GM04503 (cell line): ENCODE measurements at regions not wholly inside any gene's neighbourhood (a gene's known extent, or its start where the extent isn't known, plus 50 kb on each side); places are given as distances from the start of the nearest gene placed in this dataset.

Experiments
- DNase-seq: peaks from one replicate; pipeline ENCODE4 v3.0.0-alpha.2; 2012; ENCODE audit warnings: low read depth

DNA sequence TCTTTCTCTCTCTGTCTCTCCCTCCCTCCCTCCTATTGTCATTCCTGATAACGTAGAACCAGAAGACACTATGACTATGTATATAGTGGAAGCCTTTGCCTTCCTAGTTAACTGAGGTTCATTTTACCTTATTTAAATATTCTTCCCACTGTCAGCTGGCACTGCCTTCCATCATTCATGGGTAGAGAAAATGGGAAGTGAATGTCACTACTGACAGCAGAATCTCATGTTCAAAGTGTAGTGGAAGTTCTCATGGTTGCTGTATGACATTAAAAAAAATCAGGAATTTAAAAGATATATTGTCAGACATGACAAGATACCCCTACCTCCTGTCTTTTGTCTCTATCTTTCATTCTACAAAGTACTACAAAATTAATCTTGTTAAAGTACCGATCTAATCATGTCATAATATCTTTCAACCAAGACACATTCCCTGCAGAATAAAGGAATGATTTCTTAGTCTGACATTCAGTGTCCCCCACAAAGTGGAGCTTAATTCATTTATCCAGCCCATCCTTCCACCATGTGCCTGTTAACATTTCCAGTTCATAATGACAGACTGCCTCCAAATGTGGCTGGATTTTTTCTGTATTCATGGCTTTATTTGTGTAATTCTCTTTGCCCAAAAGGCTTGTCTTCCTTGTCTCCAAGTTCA lies 250.1 kb upstream of the CDH20 start:
- no peak for DNase-seq

DNA sequence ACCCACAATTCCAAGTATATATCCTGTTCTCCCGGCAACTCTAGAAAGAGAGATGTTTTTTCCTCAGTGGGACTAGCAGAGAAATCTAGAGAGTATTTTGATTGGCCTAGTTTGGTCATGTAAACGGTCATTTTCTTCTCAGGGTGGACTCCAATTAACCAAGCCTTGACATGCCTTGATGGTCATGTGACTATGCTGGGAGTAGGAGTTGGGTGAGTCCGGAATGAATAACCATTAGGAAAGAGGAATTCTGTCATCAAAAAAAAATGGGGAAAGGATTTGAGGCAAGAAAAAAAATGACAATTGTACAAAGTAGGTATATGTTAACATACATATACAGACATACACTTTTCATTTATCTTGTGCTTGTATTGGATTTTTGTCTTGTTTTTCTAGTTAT lies 248.2 kb upstream of the CDH20 start:
- DNase-seq: no peak

DNA sequence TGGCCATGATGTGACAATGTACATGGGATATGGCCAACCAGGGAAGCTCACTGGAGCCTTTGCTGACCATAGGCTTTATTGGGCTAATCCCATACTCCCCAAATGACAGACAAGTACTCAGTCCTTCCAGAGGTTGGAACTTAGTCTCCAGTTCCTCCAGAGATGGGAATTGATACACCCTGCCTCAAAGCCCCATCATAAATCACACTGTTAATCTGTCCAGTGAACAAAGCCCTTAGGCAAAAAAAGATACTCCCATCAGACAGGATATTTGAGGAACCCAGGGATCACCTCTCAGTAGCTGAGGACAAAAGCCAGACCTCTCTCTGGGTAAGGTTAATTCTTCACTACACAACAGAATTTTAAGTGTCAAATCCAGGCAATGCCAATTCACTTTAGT lies 247.5 kb upstream of the CDH20 start:
- DNase-seq: no peak

DNA sequence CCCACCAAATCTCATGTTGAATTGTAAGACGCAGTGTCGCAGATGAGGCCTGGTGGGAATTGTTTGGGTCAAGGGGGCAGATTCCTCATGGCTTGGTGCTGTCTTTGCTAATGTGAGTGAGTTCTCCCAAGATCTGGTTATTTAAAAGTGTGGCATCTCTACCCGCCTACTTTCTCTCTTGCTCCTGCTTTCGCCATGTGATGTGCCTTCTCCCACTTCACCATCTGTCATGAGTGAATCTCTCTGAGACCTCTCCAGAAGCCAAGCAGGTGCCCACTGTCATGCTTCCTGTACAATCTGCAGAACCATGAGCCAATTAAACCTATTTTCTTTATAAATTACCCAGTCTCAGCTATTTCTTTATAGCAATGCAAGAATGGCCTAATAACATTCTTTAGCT lies 246.6 kb upstream of the CDH20 start:
- no peak for DNase-seq

- no peak for DNase-seq
These were observed 241.9 kb upstream of the CDH20 start for GRCh38 chr18:61091379-61091778.

- no peak for DNase-seq
These were observed 239.3 kb upstream of the CDH20 start for GRCh38 chr18:61093965-61094364.

GRCh38 chr18:61096226-61096625 lies 237.0 kb upstream of the CDH20 start:
- DNase-seq: no peak

DNA sequence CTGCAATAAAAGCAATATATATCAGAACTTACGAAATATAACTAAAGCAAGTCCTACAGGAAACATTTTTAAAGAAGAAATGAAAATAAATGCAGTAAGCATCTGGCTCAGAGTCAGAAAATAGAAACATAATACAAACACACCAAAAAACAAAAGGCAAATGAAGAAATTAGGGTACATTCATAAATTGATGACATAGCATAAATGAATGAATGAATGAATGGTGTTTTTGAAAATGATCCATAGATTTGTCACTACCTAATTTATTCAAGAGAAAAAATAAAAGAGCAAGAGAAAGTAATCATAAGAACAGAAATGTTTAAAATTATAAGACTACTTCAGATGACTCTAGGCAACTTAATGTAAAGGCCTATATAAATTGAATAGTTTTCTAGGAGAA lies 226.1 kb upstream of the CDH20 start:
- DNase-seq: no peak

DNA sequence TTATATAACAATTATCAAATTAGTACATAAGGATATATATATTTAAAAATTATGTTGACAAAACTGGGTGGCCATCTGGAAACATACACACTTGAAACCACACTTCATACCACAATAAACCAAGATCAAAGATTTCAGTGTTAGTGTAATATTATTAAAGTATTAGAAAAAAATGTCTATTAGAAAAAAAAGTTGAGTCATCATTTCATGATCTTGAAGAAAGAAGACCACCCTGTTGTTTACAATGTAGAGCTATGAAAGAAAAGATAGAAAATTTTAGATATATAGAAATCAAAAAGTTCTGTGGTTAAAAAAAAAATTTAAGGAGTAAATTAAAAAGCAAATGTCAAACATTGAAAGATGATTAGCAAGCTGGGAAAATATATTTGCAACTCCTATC lies 224.5 kb upstream of the CDH20 start:
- DNase-seq: no peak

DNA sequence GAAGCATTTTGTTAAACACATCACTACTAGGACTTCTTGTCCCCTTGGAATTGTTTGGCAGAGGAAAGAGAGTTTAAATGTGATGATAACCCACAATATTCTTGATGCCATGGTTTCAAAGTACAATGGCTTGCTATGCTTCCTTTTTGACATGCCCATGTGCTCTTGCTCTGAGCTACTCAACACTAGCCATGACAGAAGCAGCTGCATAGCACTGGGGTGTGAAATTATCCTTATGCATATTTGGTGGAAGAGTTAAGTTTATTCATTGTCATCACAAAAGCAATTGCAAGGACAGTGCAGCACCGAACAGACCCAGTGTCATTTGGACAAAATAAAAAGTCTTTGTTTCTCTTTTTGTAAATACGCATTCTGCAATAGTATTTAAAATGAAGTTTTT lies 209.9 kb upstream of the CDH20 start:
- no peak for DNase-seq

DNA sequence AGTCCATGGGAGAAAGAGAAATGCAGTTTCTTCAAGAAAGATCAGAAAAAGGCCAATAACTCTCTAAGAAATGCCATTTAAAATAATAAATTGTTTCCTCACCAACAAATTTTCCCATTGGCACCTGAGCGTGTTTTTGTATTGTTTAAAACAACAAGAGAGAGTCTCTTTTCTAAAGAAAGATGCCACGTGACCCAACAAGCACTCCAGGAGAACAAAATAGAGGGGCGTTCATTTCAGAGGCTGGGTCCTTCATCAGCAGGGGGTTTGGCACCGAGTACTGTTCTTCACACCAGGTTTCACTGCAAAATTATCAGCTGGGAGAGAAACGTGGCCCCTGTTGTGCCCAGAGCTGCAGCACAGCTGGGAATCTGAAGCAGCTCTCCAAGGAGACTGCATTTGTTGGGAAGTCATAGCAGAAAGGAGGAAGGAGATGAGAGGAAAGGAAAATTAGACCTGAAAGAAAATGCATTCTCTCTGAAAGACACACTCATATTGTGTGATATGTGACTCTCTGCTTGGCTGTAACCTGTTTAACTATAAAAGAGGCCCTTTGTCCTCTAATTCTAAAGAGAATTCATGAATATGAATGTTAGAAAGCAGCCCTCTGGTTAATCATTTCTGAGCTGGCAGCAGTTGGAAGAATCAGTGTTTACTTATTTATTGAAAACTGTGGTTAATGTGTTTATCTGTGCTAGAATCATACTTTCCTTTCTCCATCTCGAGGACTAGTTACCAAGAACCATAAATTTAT lies 205.3 kb upstream of the CDH20 start:
- no peak for DNase-seq

DNA sequence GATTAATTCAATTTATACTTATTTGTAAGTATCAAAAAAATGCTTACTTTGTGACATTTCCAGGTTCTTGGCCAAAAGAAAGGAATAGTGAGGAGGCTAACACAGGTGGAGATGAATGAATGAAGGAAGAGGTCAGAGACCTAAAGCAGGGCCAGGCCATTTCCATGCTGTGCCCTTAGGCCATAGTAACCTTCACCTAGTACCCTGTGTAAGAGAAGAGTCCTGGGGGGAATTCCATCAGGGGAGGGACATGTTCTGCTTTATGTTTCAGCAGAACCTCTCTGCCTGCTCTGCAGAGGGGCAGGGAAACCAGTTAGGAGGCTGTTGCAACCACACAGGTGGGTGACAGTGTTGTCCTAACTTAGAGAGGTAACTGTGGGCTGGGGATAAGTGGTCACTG lies 204.2 kb upstream of the CDH20 start:
- DNase-seq: no peak

DNA sequence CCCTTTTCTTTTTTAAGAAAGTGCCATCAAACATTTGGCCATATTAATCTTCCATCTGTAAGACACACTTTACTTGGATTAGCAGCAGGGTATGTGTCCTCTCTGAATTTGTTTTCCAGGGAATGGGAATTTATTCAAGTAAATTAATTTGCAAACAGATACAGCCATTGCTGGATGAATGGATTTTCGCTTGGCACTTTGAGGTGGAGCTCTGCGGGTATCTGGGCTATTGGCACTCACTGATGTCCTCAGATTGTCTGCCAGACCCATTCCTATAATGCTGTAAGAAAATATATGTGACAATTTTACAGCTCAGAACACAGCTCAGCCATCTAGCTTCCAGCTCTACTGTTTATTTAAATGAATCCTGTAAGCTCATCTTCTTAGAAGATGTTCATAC lies 201.2 kb upstream of the CDH20 start:
- DNase-seq: no peak

- no peak for DNase-seq
These were observed 199.4 kb upstream of the CDH20 start for GRCh38 chr18:61133783-61134182.

DNA sequence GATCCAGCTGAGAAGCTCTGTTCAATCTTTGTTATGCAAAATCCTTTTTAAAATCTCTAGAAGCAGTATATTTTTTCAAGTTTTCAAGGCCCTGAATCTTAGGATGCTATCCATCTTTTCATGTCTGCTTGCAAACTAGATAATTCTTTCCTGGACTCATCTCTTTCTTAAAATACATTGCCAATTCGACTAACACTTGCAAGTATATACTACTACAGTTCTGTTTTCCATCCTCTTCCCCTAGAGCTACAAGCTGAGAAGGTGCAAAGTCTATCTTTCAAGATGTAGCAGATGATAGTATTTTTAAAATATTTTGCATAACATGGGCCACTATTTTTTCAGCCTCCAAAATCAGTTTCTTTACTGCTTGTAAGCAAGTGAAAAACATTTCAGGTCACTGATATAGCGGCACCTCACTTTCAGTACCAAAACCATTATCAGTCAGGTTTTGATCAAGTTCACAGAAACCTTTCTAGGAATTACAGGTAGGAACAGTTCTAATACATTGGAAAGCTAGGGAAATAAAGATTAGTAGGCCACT lies 196.4 kb upstream of the CDH20 start:
- no peak for DNase-seq

- no peak for DNase-seq
These were observed 191.5 kb upstream of the CDH20 start for GRCh38 chr18:61141691-61142090.

- DNase-seq: no peak
These were observed 184.9 kb upstream of the CDH20 start for GRCh38 chr18:61148322-61148721.

- DNase-seq: no peak
These were observed 183.4 kb upstream of the CDH20 start for GRCh38 chr18:61149786-61150185.

DNA sequence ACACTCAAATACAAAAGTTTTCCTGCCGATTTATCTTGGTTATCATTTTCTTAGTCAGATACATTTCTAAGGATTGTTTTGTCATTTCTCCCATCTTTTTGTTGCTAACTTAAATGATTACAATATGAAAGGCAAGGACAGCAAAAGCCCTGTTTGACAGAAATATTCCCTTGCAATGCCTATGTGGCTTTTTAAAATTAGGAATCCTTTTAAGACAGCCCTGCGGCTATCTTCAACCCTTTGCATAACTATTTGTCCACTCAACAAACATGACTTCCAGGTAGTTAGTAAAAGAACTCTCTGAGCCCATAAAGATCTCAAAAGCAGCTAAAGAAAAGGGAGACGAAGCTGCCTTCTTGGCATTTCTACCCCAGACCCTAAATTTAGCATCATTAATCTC lies 179.7 kb upstream of the CDH20 start:
- DNase-seq: no peak

- DNase-seq: no peak
These were observed 178.4 kb upstream of the CDH20 start for GRCh38 chr18:61154866-61155265.

DNA sequence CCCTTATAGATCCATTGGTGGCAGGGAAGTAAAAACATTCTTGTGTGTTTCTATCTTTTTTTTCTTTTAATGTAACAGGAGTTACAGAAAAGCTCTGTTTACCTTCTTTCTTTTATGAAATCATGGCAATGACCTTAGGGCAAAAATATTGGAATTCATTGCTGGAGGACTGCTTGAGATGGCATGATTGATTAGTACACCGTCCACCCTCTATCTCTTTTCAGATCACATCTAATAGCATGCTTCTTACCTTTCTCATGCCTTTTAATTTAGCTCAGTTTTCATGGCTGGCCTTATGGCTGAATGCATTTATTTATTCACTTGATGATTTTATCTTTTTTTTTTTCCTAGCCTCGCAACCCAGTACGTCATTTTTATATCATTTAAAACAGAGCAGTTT lies 177.6 kb upstream of the CDH20 start:
- DNase-seq: no peak

- DNase-seq: no peak
These were observed 175.8 kb upstream of the CDH20 start for GRCh38 chr18:61157451-61157850.

DNA sequence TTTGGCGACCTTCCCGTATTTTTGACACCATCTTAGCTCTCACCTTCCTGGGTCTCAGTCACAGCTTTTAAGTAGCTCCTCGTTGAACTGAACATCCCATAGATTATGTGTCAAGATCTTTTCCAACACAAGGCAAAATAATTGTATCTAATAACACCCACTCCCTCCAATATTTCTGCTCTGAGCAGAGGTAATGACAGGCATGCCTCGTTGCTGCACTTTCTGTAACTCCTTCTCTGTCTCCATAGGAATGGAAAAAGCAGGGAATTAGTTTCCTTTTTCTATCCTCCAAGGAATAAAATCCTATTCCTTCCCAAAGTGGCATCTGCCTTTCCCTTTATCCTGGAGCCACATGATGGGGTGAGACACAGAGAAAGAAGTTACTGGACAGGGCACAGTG lies 174.0 kb upstream of the CDH20 start:
- DNase-seq: no peak

DNA sequence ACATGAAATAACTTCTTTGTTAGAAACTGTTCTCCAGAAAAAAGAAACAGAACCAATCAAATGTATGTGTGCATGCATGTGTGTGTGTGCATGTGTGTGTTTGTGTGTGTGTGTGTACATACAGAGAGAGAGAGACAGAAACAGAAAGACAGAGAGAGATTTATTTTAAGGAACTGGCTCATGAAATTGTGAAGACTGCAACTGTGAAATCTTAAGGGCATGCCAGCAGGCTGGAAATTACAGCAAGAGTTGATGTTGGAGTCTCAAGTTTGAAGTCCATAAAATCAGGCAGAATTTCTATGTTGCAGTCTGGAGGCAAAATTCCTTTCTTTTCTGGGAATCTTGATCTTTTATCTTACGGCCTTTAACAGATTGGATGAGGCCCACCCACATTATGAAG lies 168.9 kb upstream of the CDH20 start:
- no peak for DNase-seq
